Mesenchymal stem cell (in vitro differentiated cells and primary cell): ENCODE measurements at regions not wholly inside any gene's neighbourhood (a gene's known extent, or its start where the extent isn't known, plus 50 kb on each side); places are given as distances from the start of the nearest gene placed in this dataset.

Source experiments
- DNase-seq: peaks from one replicate; pipeline ENCODE4 v3.0.0-alpha.2; 2013
- H2AFZ ChIP-seq: one replicate; pipeline ENCODE4 v1.6.1; 2013; ENCODE audit warnings: low read depth, mild to moderate bottlenecking, control low read depth, inconsistent platforms, low read length, moderate library complexity
- H2AK5ac ChIP-seq: 2 replicates; pipeline ENCODE4 v1.6.1; 2013; ENCODE audit warnings: low read length, moderate library complexity, mild to moderate bottlenecking, inconsistent platforms; ENCODE audit not compliant: severe bottlenecking
- H2BK120ac ChIP-seq: one replicate; pipeline ENCODE4 v1.6.1; 2013; ENCODE audit warnings: low read depth, mild to moderate bottlenecking, inconsistent platforms, low read length, moderate library complexity
- H2BK12ac ChIP-seq, 2 experiments: one replicate each; pipeline ENCODE4 v1.6.1; 2013; ENCODE audit warnings: inconsistent platforms in 2 of 2, low read length in 2 of 2, mild to moderate bottlenecking in 2 of 2, moderate library complexity in 2 of 2, control low read depth in 1 of 2
- H2BK15ac ChIP-seq: one replicate; pipeline ENCODE4 v1.6.1; 2013; ENCODE audit warnings: mild to moderate bottlenecking, low read depth, inconsistent platforms; ENCODE audit not compliant: poor library complexity, severe bottlenecking
- H2BK5ac ChIP-seq: 2 replicates; pipeline ENCODE4 v1.6.1; 2013; ENCODE audit warnings: low read depth, mild to moderate bottlenecking, low read length, control low read depth, inconsistent platforms; ENCODE audit not compliant: poor library complexity, severe bottlenecking
- H3K14ac ChIP-seq, 2 experiments: one replicate each; pipeline ENCODE4 v1.6.1; 2013; ENCODE audit warnings: inconsistent platforms in 2 of 2, low read length in 2 of 2, control low read depth in 1 of 2, mild to moderate bottlenecking in 1 of 2, moderate library complexity in 1 of 2
- H3K18ac ChIP-seq, 2 experiments: one replicate each; pipeline ENCODE4 v1.6.1; 2013; ENCODE audit warnings: inconsistent platforms in 2 of 2, low read length in 2 of 2, control low read depth in 1 of 2, low read depth in 1 of 2, mild to moderate bottlenecking in 1 of 2
- H3K23ac ChIP-seq, 2 experiments: one replicate each; pipeline ENCODE4 v1.6.1; 2013; ENCODE audit warnings: inconsistent platforms in 2 of 2, low read length in 2 of 2, mild to moderate bottlenecking in 2 of 2, moderate library complexity in 2 of 2, control low read depth in 1 of 2
- H3K27ac ChIP-seq: 2 replicates; pipeline ENCODE4 v1.5.1; 2013; ENCODE audit warnings: mild to moderate bottlenecking, moderate library complexity, low read length, control low read depth, inconsistent platforms; ENCODE audit not compliant: poor library complexity, severe bottlenecking
- H3K27me3 ChIP-seq, 2 experiments: 2 replicates each; pipeline versions ENCODE4 v1.6.1 to v1.7.0; 2013; ENCODE audit warnings: low read length in 2 of 2, mild to moderate bottlenecking in 2 of 2, moderate library complexity in 2 of 2, control low read depth in 1 of 2, inconsistent platforms in 1 of 2; ENCODE audit not compliant: control insufficient read depth in 1 of 2, insufficient read depth in 1 of 2
- H3K36me3 ChIP-seq, 2 experiments: 2 replicates each; pipeline versions ENCODE4 v1.6.1 to v1.7.0; 2013; ENCODE audit warnings: low read length in 2 of 2, control low read depth in 1 of 2, inconsistent platforms in 1 of 2, low read depth in 1 of 2, mild to moderate bottlenecking in 1 of 2; ENCODE audit not compliant: insufficient read depth in 2 of 2, control insufficient read depth in 1 of 2
- H3K4ac ChIP-seq, 2 experiments: one replicate each; pipeline ENCODE4 v1.6.1; 2013; ENCODE audit warnings: inconsistent platforms in 2 of 2, low read length in 2 of 2, mild to moderate bottlenecking in 2 of 2, moderate library complexity in 2 of 2, control low read depth in 1 of 2, low read depth in 1 of 2
- H3K4me1 ChIP-seq: 2 replicates; pipeline ENCODE4 v1.6.1; 2013; ENCODE audit warnings: low read depth, low read length, control low read depth; ENCODE audit not compliant: control insufficient read depth, insufficient read depth
- H3K4me2 ChIP-seq: 2 replicates; pipeline ENCODE4 v1.6.1; 2013; ENCODE audit warnings: low read length, mild to moderate bottlenecking, inconsistent platforms; ENCODE audit not compliant: poor library complexity, severe bottlenecking
- H3K4me3 ChIP-seq, 2 experiments: 2 replicates each; pipeline versions ENCODE4 v1.5.1 to v1.7.0; 2013; ENCODE audit warnings: low read length in 2 of 2, mild to moderate bottlenecking in 2 of 2, control low read depth in 1 of 2, low read depth in 1 of 2; ENCODE audit not compliant: insufficient read depth in 1 of 2
- H3K79me1 ChIP-seq: replicated peaks from 2 replicates; pipeline ENCODE4 v1.6.1; 2013; ENCODE audit warnings: mild to moderate bottlenecking, control low read depth, low read length, inconsistent platforms; ENCODE audit not compliant: poor library complexity, severe bottlenecking
- H3K9ac ChIP-seq: 2 replicates; pipeline ENCODE4 v1.7.0; 2013; ENCODE audit warnings: mild to moderate bottlenecking, low read length, moderate library complexity
- H3K9me3 ChIP-seq: 2 replicates; pipeline ENCODE4 v1.7.0; 2013; ENCODE audit warnings: mild to moderate bottlenecking, low read length; ENCODE audit not compliant: control insufficient read depth
- H4K8ac ChIP-seq: one replicate; pipeline ENCODE4 v1.6.1; 2013; ENCODE audit warnings: inconsistent platforms, mild to moderate bottlenecking, low read length, moderate library complexity
- H4K91ac ChIP-seq: one replicate; pipeline ENCODE4 v1.6.1; 2013; ENCODE audit warnings: mild to moderate bottlenecking, low read length, inconsistent platforms
- WGBS: methylation state at CpG from one replicate; pipeline ENCODE4 v1.1.7; 2013; ENCODE audit warnings: mixed read lengths; 5-methylcytosine and 5-hydroxymethylcytosine counted together

DNA sequence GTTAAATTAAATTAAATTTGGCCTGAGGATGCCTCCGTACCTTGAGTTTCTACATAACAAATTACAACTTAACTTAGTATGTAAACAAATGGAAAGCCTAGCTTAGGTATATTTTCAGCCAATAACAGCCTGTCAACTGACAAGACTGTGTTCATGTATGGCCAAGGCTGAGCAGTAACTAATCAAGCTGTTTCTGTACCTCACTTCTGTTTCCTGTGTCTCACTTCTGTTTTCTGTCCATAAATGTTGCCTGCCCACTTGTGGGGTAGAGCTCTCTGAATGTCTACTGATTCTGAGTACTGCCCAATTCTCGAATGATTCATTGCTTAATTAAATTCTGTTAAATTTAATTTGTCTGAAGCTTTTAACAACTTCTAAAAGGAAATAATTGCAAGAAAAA lies 445.2 kb downstream of the PCDH11X start:
- Histone ChIP-seq H2BK12ac (no peak overlapping the region), H4K8ac (no peak overlapping the region), H4K91ac (no peak overlapping the region), H3K23ac (no peak overlapping the region), H3K4ac (no peak overlapping the region), H3K14ac (no peak overlapping the region), H3K36me3 (no peaks in the 10 kb centered on the region), H3K4me3 (no peak overlapping the region), H3K27ac (no peak overlapping the region), H3K4me1 (no peaks in the 10 kb centered on the region), H3K79me1 (no peaks in the 10 kb centered on the region), H2AFZ (no peak overlapping the region), H3K27me3 (no peaks in the 10 kb centered on the region), H2BK120ac (no peak overlapping the region), H3K4me2 (no peak overlapping the region), H2AK5ac (no peak overlapping the region), H3K18ac (no peak overlapping the region), H2BK15ac (no peak overlapping the region), H3K9ac (no peak overlapping the region), H3K9me3 (no peaks in the 10 kb centered on the region), H2BK5ac (no peak overlapping the region)
- no CpG with 5 or more reads among the region's 2 CpGs for WGBS
- no peak for DNase-seq

DNA sequence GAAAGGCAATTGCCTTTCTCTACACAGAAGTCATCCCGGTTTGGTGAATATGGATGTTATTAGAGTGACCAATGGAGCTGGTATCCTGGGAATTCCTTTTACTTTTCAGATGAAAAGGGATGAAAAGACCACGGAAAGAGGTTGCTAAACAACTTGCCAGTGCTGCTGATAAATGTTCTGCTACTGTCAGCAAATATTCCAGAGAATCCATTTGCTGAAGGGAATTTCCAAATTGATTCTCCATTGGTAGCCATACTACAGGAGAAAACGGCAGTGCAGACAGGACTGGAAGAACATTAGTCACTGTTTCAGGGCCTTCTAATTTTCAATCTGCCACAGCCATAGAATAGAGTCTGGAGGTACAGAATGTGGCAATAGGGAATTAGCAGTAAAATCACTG lies 451.5 kb downstream of the PCDH11X start:
- H3K4me1 ChIP-seq: no peaks in the 10 kb centered on the region
- no peak overlapping the region for H2AK5ac ChIP-seq
- no peak overlapping the region for H3K4me3 ChIP-seq
- H3K79me1 ChIP-seq: no peaks in the 10 kb centered on the region
- H4K91ac ChIP-seq: no peak overlapping the region
- 56% methylated on average over 2 of the region's 3 CpGs for WGBS
- H3K9me3 ChIP-seq: no peaks in the 10 kb centered on the region
- H2BK5ac ChIP-seq: no peak overlapping the region
- no peaks in the 10 kb centered on the region for H3K27me3 ChIP-seq
- no peak overlapping the region for H3K4me2 ChIP-seq
- no peak overlapping the region for H3K14ac ChIP-seq
- no peaks in the 10 kb centered on the region for H3K36me3 ChIP-seq
- H2BK12ac ChIP-seq: no peak overlapping the region
- no peak overlapping the region for H3K9ac ChIP-seq
- H3K18ac ChIP-seq: no peak overlapping the region
- no peak overlapping the region for H4K8ac ChIP-seq
- no peak overlapping the region for H3K27ac ChIP-seq
- no peak overlapping the region for H3K23ac ChIP-seq
- no peak overlapping the region for H2BK120ac ChIP-seq
- no peak overlapping the region for H3K4ac ChIP-seq
- H2BK15ac ChIP-seq: no peak overlapping the region
- no peak overlapping the region for H2AFZ ChIP-seq
- no peak for DNase-seq

DNA sequence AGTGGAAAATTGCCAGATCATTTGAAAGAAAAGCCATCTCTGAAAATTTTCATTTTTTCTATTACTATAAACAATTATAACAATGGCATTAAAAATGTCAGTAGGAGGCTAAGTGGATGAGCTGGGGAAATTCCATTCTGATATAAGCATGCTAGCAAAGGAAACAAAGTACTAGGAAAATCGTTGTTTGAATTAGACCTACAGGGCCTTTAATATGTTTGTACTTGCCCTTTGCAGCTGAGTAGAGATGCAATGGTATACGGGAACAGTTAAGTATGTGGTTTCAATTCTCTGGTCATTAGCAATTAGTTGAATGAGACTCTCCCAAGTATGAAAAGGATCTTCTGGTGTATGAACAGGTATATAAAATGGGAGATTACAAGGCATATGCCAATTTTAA lies 452.2 kb downstream of the PCDH11X start:
- no peak overlapping the region for H2BK15ac ChIP-seq
- H3K4ac ChIP-seq: no peak overlapping the region
- no peak overlapping the region for H2BK12ac ChIP-seq
- DNase-seq: no peak
- H3K9ac ChIP-seq: no peak overlapping the region
- no peak overlapping the region for H3K18ac ChIP-seq
- no peaks in the 10 kb centered on the region for H3K36me3 ChIP-seq
- H3K79me1 ChIP-seq: no peaks in the 10 kb centered on the region
- no peaks in the 10 kb centered on the region for H3K27me3 ChIP-seq
- H3K9me3 ChIP-seq: no peaks in the 10 kb centered on the region
- 77% methylated on average over 2 of the region's 2 CpGs for WGBS
- H3K27ac ChIP-seq: no peak overlapping the region
- H3K4me1 ChIP-seq: no peaks in the 10 kb centered on the region
- no peak overlapping the region for H3K4me2 ChIP-seq
- no peak overlapping the region for H2BK5ac ChIP-seq
- H4K91ac ChIP-seq: no peak overlapping the region
- H3K23ac ChIP-seq: no peak overlapping the region
- no peak overlapping the region for H2BK120ac ChIP-seq
- H2AK5ac ChIP-seq: no peak overlapping the region
- no peak overlapping the region for H2AFZ ChIP-seq
- no peak overlapping the region for H3K14ac ChIP-seq
- no peak overlapping the region for H3K4me3 ChIP-seq
- no peak overlapping the region for H4K8ac ChIP-seq

DNA sequence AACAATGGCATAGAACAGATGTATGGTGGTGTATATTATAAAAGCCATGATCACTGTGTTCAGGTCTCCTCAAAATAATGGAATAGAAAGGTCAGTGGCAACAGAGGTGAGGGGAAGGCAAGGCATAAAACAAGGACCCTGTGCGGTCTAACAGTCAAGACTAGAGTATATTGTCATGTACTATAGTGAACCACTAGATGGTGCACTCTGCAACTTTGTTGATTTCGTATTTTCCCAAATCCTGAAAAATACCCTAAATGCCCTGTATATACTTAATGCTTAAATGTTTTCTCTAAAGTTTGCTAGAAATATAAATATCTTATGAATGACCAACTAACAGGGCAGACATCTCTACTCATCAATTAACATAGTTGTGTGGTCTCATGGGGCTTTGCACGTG lies 453.0 kb downstream of the PCDH11X start:
- no peak for DNase-seq
- H3K4ac ChIP-seq: no peak overlapping the region
- no peak overlapping the region for H2AFZ ChIP-seq
- H2AK5ac ChIP-seq: no peak overlapping the region
- H3K4me3 ChIP-seq: no peak overlapping the region
- no peak overlapping the region for H2BK12ac ChIP-seq
- no peaks in the 10 kb centered on the region for H3K36me3 ChIP-seq
- no peak overlapping the region for H4K8ac ChIP-seq
- no peak overlapping the region for H3K23ac ChIP-seq
- H4K91ac ChIP-seq: no peak overlapping the region
- H3K9me3 ChIP-seq: no peaks in the 10 kb centered on the region
- H3K27me3 ChIP-seq: no peaks in the 10 kb centered on the region
- H3K14ac ChIP-seq: no peak overlapping the region
- H3K18ac ChIP-seq: no peak overlapping the region
- H2BK5ac ChIP-seq: no peak overlapping the region
- no peak overlapping the region for H3K4me2 ChIP-seq
- WGBS: no CpG with 5 or more reads among the region's 3 CpGs
- no peak overlapping the region for H2BK120ac ChIP-seq
- no peaks in the 10 kb centered on the region for H3K4me1 ChIP-seq
- H3K9ac ChIP-seq: no peak overlapping the region
- no peak overlapping the region for H2BK15ac ChIP-seq
- no peaks in the 10 kb centered on the region for H3K79me1 ChIP-seq
- no peak overlapping the region for H3K27ac ChIP-seq
